GM12878 (cell line): ENCODE measurements at regions not wholly inside any gene's neighbourhood (a gene's known extent, or its start where the extent isn't known, plus 50 kb on each side); places are given as distances from the start of the nearest gene placed in this dataset.
A peak's percentile ranks its signal among the peaks of the same experiment; 100 is the strongest.

ENCODE experiments used
- ATAC-seq: fragments of 200-7000 bp; cut with Tn5 transposase; 3 replicates; pipeline ENCODE4 v1.9.1; 2020; ENCODE audit warnings: mild to moderate bottlenecking, moderate library complexity
- BruUV-seq: library from RNA; stranded (reverse); fragments of 400-500 nt; replicated peaks from 2 replicates; lab custom pipeline; 2021; lab: Mats Ljungman, UMichigan
- CTCF ChIA-PET: fragments of 300-600 bp; sonication (Branson Sonifier 250); formaldehyde crosslinking; extraction: SDS; loops from one replicate; lab custom pipeline; 2021; ENCODE audit warnings: inconsistent platforms; lab: Yijun Ruan, JAX
- POLR2A ChIA-PET: fragments of 350-600 bp; formaldehyde crosslinking; extraction: SDS; loops from one replicate; lab custom pipeline; 2021; ENCODE audit warnings: inconsistent platforms; lab: Charles Lee
- RAD21 ChIA-PET: fragments of 300-600 bp; sonication (Branson Sonifier 250); formaldehyde crosslinking; loops from one replicate; lab custom pipeline; 2023; ENCODE audit warnings: antibody characterized with exemption; ENCODE audit not compliant: unreplicated experiment; lab: Charles Lee
- SMC1A ChIA-PET: fragments of 300-600 bp; sonication (Branson Sonifier 250); formaldehyde crosslinking; loops from one replicate; lab custom pipeline; 2023; ENCODE audit not compliant: unreplicated experiment, uncharacterized antibody; lab: Charles Lee
- DNase-seq: peaks from one replicate; pipeline ENCODE4 v3.0.0-alpha.2; 2011; ENCODE audit warnings: low read depth, low spot score
- FAIRE-seq: peaks from 3 replicates; lab custom pipeline; 2011; peaks lifted over from hg19 to GRCh38; lab: Jason Lieb, UNC
- H2AFZ ChIP-seq: 2 replicates; pipeline ENCODE4 v1.6.0; 2011; ENCODE audit warnings: low read depth, low read length, control low read depth; ENCODE audit not compliant: control insufficient read depth
- H3K27ac ChIP-seq: 2 replicates; pipeline ENCODE4 v1.5.1; 2011; ENCODE audit warnings: control low read depth; ENCODE audit not compliant: control insufficient read depth, insufficient read depth
- H3K27me3 ChIP-seq, 2 experiments: replicated peaks in 1 of 2; 2 replicates each; pipeline versions ENCODE4 v1.6.0 to v1.6.1; 2011; ENCODE audit warnings: low read length in 1 of 2; ENCODE audit not compliant: control insufficient read depth in 2 of 2, insufficient read depth in 2 of 2
- H3K36me3 ChIP-seq, 2 experiments: 2 replicates each; pipeline ENCODE4 v1.5.1; 2011; ENCODE audit warnings: low read length in 1 of 2; ENCODE audit not compliant: control insufficient read depth in 2 of 2, insufficient read depth in 2 of 2
- H3K4me1 ChIP-seq: 2 replicates; pipeline ENCODE4 v1.6.1; 2011; ENCODE audit warnings: mild to moderate bottlenecking, low read length, moderate library complexity, mixed read lengths; ENCODE audit not compliant: control insufficient read depth, insufficient read depth
- H3K4me2 ChIP-seq: 2 replicates; pipeline ENCODE4 v1.6.0; 2011; ENCODE audit warnings: control low read depth; ENCODE audit not compliant: control insufficient read depth, insufficient read depth
- H3K4me3 ChIP-seq: fragments of 200-600 bp; sonication (generic); 2 replicates; pipeline ENCODE4 v1.5.1; 2016
- H3K79me2 ChIP-seq: 2 replicates; pipeline ENCODE4 v1.6.0; 2011; ENCODE audit warnings: low read length; ENCODE audit not compliant: control insufficient read depth, insufficient read depth
- H3K9ac ChIP-seq: 2 replicates; pipeline ENCODE4 v1.8.0; 2011; ENCODE audit warnings: low read length, control low read depth, mixed read lengths; ENCODE audit not compliant: control insufficient read depth, insufficient read depth
- H3K9me3 ChIP-seq: replicated peaks from 3 replicates; pipeline ENCODE4 v1.5.1; 2011; ENCODE audit warnings: mild to moderate bottlenecking, low read length; ENCODE audit not compliant: control insufficient read depth, insufficient read depth
- H4K20me1 ChIP-seq: 2 replicates; pipeline ENCODE4 v1.6.0; 2011; ENCODE audit not compliant: control insufficient read depth, insufficient read depth
- ATF7 ChIP-seq: fragments of 450-650 bp; IDR thresholded peaks from 2 replicates; pipeline ENCODE4 v1.6.1; 2016; ENCODE audit warnings: low read depth, mild to moderate bottlenecking
- CHD1 ChIP-seq: IDR thresholded peaks from 2 replicates; pipeline ENCODE4 v1.6.1; 2012; ENCODE audit warnings: low read depth, low read length, improper control_type of control experiment
- CTCF ChIP-seq, 3 experiments: IDR thresholded peaks in 2 of 3; conservative IDR thresholded peaks in 1 of 3; 2 replicates each; pipeline ENCODE4 v1.5.1; 2011; ENCODE audit warnings: low read depth in 3 of 3, low read length in 3 of 3, mild to moderate bottlenecking in 3 of 3, control low read depth in 2 of 3, moderate library complexity in 2 of 3, inconsistent platforms in 1 of 3, mixed read lengths in 1 of 3; ENCODE audit not compliant: control insufficient read depth in 2 of 3, insufficient read depth in 1 of 3; ENCODE audit errors: extremely low read depth in 1 of 3
- FOXM1 ChIP-seq: IDR thresholded peaks from 2 replicates; pipeline ENCODE4 v1.6.1; 2012; ENCODE audit warnings: low read depth, mild to moderate bottlenecking, inconsistent platforms, low read length, moderate library complexity
- KLF5 ChIP-seq: fragments of 450-650 bp; IDR thresholded peaks from 2 replicates; pipeline ENCODE4 v1.6.1; 2014; ENCODE audit warnings: mild to moderate bottlenecking; ENCODE audit not compliant: partially characterized antibody
- LARP7 ChIP-seq: fragments of 450-650 bp; IDR thresholded peaks from 2 replicates; pipeline ENCODE4 v1.6.1; 2017; ENCODE audit warnings: mild to moderate bottlenecking
- PML ChIP-seq: IDR thresholded peaks from 2 replicates; pipeline ENCODE4 v1.6.1; 2012; ENCODE audit warnings: low read length, inconsistent platforms
- SREBF1 ChIP-seq: IDR thresholded peaks from 2 replicates; pipeline ENCODE4 v1.6.1; 2012; ENCODE audit warnings: mild to moderate bottlenecking, low read length
- TARDBP ChIP-seq: IDR thresholded peaks from 2 replicates; pipeline ENCODE4 v1.6.1; 2016; ENCODE audit warnings: borderline replicate concordance
- TCF12 ChIP-seq: IDR thresholded peaks from 2 replicates; pipeline ENCODE4 v1.6.1; 2011; ENCODE audit warnings: low read depth, mild to moderate bottlenecking, low read length
- ZBED1 ChIP-seq: IDR thresholded peaks from 2 replicates; pipeline ENCODE4 v1.6.1; 2016; ENCODE audit warnings: borderline replicate concordance
- ZBTB11 ChIP-seq: fragments of 450-650 bp; formaldehyde crosslinking; IDR thresholded peaks from 2 replicates; pipeline ENCODE4 v1.5.0; 2022; ENCODE audit warnings: mild to moderate bottlenecking, missing genetic modification characterization
- ZSCAN29 ChIP-seq: fragments of 450-650 bp; IDR thresholded peaks from 2 replicates; pipeline ENCODE4 v1.6.1; 2017; ENCODE audit warnings: mild to moderate bottlenecking, moderate library complexity
- WGBS: methylation state at CpG from one replicate; pipeline ENCODE4 v1.1.6; 2016; ENCODE audit warnings: low lambda C conversion rate; ENCODE audit not compliant: insufficient replicate concordance, insufficient coverage; ENCODE audit errors: missing lambda C conversion rate; 5-methylcytosine and 5-hydroxymethylcytosine counted together
- in situ Hi-C: fragments of 300-500 bp; cut with MboI; formaldehyde crosslinking; loops from 9 replicates; pipeline ENCODE4 v1.14.3; 2018; ENCODE audit warnings: mixed read lengths
- intact Hi-C: fragments of 100-400 bp; cut with micrococcal nuclease; formaldehyde crosslinking; loops from one replicate; pipeline ENCODE4 v1.14.2; 2022; ENCODE audit not compliant: unreplicated experiment

- H3K9me3 ChIP-seq: no peaks in the 10 kb centered on the region
- DNase-seq (no peak), FAIRE-seq (no peak), ATAC-seq (no peak)
- no peak overlapping the region for H3K27ac ChIP-seq
- TF ChIP-seq TARDBP (no peak), FOXM1 (no peak), CTCF (IDR thresholded peaks at IDR 0.05 in 2 of 3, conservative IDR thresholded peaks at IDR 0.05 in 1 of 3; ENCODE audit: control insufficient read depth in 2 of 3, extremely low read depth in 1 of 3, insufficient read depth in 1 of 3, low read depth in 3 of 3, low read length in 3 of 3) (peak in 1 of 3 experiments; percentile 14; a peak in 1 of 6 replicates)
- ChIA-PET RAD21 (interaction anchor here (1.2 kb wide), 1 partner anchor 89 kb away, joined by 6 read pairs; no protein-coding TSS in a partner anchor), POLR2A (interaction anchor here (0.8 kb wide), 1 partner anchor 468 kb away, joined by 3 read pairs; no protein-coding TSS in a partner anchor), CTCF (no interaction called here), SMC1A (no interaction called here)
- intact Hi-C loops (no loop called here), in situ Hi-C loops (no loop called here)
- no TSS peak for BruUV-seq
- H3K27me3 ChIP-seq: peaks cover 3 to 8% of the 10 kb centered on the region in 2 experiments; a peak in 3 of 4 replicates
- H3K4me2 ChIP-seq: no peak overlapping the region
- no peaks in the 10 kb centered on the region for H3K36me3 ChIP-seq
- H3K79me2 ChIP-seq: no peaks in the 10 kb centered on the region
- WGBS: 52% methylated on average over 7 of the region's 7 CpGs
- H3K4me1 ChIP-seq: no peaks in the 10 kb centered on the region
- H4K20me1 ChIP-seq: no peaks in the 10 kb centered on the region; the same call in 1 of the 2 replicates
- H3K4me3 ChIP-seq: no peak overlapping the region
- no peak overlapping the region for H3K9ac ChIP-seq
- H2AFZ ChIP-seq: no peak overlapping the region
Measured at GRCh38 chr9:129549139-129549538, 71.8 kb downstream of the C9orf50 start.

- POLR2A ChIA-PET: interaction anchor here (0.8 kb wide), 1 partner anchor 467 kb away, joined by 3 read pairs; no protein-coding TSS in a partner anchor
- Histone ChIP-seq H3K9ac (no peak overlapping the region), H3K27ac (no peak overlapping the region), H3K36me3 (no peaks in the 10 kb centered on the region), H3K9me3 (no peaks in the 10 kb centered on the region), H3K4me2 (no peak overlapping the region), H4K20me1 (no peaks in the 10 kb centered on the region; the same call in 1 of the 2 replicates), H3K4me1 (no peaks in the 10 kb centered on the region), H3K4me3 (no peak overlapping the region), H3K27me3 (peaks cover 3 to 8% of the 10 kb centered on the region in 2 experiments; a peak in 3 of 4 replicates), H2AFZ (no peak overlapping the region), H3K79me2 (no peaks in the 10 kb centered on the region)
- RAD21 ChIA-PET: interaction anchor here (1.2 kb wide), 1 partner anchor 88 kb away, joined by 6 read pairs; no protein-coding TSS in a partner anchor
- DNase-seq (no peak), FAIRE-seq (no peak), ATAC-seq (no peak)
- intact Hi-C loops (no loop called here), in situ Hi-C loops (no loop called here)
- BruUV-seq: no TSS peak
- 30% methylated on average over 11 of the region's 11 CpGs for WGBS
- SMC1A ChIA-PET: interaction anchor here (1.5 kb wide), 1 partner anchor 23 kb away, joined by 3 read pairs; no protein-coding TSS in a partner anchor
- CTCF ChIA-PET: no interaction called here
- no peak for TF ChIP-seq SREBF1
- no peak for TF ChIP-seq LARP7
- no peak for TF ChIP-seq ZBTB11
- TF ChIP-seq KLF5: no peak
- TF ChIP-seq ZSCAN29: no peak
- TF ChIP-seq TARDBP: no peak
- TF ChIP-seq TCF12: no peak
- TF ChIP-seq CHD1: no peak
- TF ChIP-seq ZBED1: no peak
- no peak for TF ChIP-seq ATF7
- TF ChIP-seq PML: no peak
Measured at GRCh38 chr9:129548571-129549135, 72.2 kb downstream of the C9orf50 start.
